ENCODE measurements at regions not wholly inside any gene's neighbourhood (a gene's known extent, or its start where the extent isn't known, plus 50 kb on each side); places are given as distances from the start of the nearest gene placed in this dataset.

GRCh38 chr4:138005486-138005885, 236.7 kb downstream of the SLC7A11 start:
- no peak for TF ChIP-seq POLR2AphosphoS5 (IDR thresholded peaks at IDR 0.05; ENCODE audit: low read depth)
- TF ChIP-seq, protein P1, sequence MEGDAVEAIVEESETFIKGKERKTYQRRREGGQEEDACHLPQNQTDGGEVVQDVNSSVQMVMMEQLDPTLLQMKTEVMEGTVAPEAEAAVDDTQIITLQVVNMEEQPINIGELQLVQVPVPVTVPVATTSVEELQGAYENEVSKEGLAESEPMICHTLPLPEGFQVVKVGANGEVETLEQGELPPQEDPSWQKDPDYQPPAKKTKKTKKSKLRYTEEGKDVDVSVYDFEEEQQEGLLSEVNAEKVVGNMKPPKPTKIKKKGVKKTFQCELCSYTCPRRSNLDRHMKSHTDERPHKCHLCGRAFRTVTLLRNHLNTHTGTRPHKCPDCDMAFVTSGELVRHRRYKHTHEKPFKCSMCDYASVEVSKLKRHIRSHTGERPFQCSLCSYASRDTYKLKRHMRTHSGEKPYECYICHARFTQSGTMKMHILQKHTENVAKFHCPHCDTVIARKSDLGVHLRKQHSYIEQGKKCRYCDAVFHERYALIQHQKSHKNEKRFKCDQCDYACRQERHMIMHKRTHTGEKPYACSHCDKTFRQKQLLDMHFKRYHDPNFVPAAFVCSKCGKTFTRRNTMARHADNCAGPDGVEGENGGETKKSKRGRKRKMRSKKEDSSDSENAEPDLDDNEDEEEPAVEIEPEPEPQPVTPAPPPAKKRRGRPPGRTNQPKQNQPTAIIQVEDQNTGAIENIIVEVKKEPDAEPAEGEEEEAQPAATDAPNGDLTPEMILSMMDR (conservative IDR thresholded peaks at IDR 0.05; ENCODE audit: low read depth in 2 of 2) = no peak
- TF ChIP-seq STAT1 (IDR thresholded peaks at IDR 0.05; ENCODE audit: unreplicated experiment) = no peak
